Suprapubic skin (tissue), 4 donors: ENCODE measurements at regions not wholly inside any gene's neighbourhood (a gene's known extent, or its start where the extent isn't known, plus 50 kb on each side); places are given as distances from the start of the nearest gene placed in this dataset.

Experiments
- DNase-seq, 2 donors: peaks; one replicate each; pipeline ENCODE4 v3.0.0-alpha.2; 2019; ENCODE audit warnings: low spot score in 2 of 2
- H3K27ac ChIP-seq: fragments of 200-600 bp; sonication (generic); one replicate; pipeline ENCODE4 v1.5.1; 2019
- H3K27me3 ChIP-seq: fragments of 200-600 bp; sonication (generic); one replicate; pipeline ENCODE4 v1.5.1; 2019
- H3K36me3 ChIP-seq: fragments of 200-600 bp; sonication (generic); one replicate; pipeline ENCODE4 v1.5.1; 2019
- H3K4me1 ChIP-seq: fragments of 200-600 bp; sonication (generic); one replicate; pipeline ENCODE4 v1.5.1; 2019
- H3K4me3 ChIP-seq: fragments of 200-600 bp; sonication (generic); one replicate; pipeline ENCODE4 v1.5.1; 2019; ENCODE audit warnings: mild to moderate bottlenecking
- H3K9me3 ChIP-seq: fragments of 200-600 bp; sonication (generic); one replicate; pipeline ENCODE4 v1.5.1; 2019
- EP300 ChIP-seq: sonication (generic); formaldehyde crosslinking; IDR thresholded peaks from one replicate; pipeline ENCODE4 v1.6.1; 2017; ENCODE audit warnings: antibody characterized with exemption
- POLR2A ChIP-seq, 2 donors: fragments of 450-650 bp; IDR thresholded peaks; one replicate each; pipeline ENCODE4 v1.6.1; 2017; ENCODE audit warnings: antibody characterized with exemption in 2 of 2, mild to moderate bottlenecking in 2 of 2, moderate library complexity in 2 of 2
- POLR2AphosphoS5 ChIP-seq, 3 donors: sonication (generic); formaldehyde crosslinking; IDR thresholded peaks; one replicate each; pipeline ENCODE4 v1.6.1; 2017; ENCODE audit warnings: antibody characterized with exemption in 3 of 3
- WGBS: methylation state at CpG from one replicate; pipeline ENCODE4 v1.1.5; 2018; 5-methylcytosine and 5-hydroxymethylcytosine counted together
- TF ChIP-seq, protein P1 (sequence below), 2 donors: fragments of 200-600 bp in 1 of 2; fragments of 450-650 bp in 1 of 2; sonication (generic) in 1 of 2; IDR thresholded peaks; one replicate each; pipeline ENCODE4 v1.5.1; 2016 to 2019; ENCODE audit warnings: antibody characterized with exemption in 2 of 2, mild to moderate bottlenecking in 1 of 2, moderate library complexity in 1 of 2

GRCh38 chr20:22821796-22822195, 213.3 kb upstream of the SSTR4 start:
- H3K4me3 ChIP-seq, result no peak overlapping the region
- H3K4me1 ChIP-seq, result no peaks in the 10 kb centered on the region
- TF ChIP-seq POLR2A (IDR thresholded peaks at IDR 0.05) (no peak), POLR2AphosphoS5 (IDR thresholded peaks at IDR 0.05) (no peak), EP300 (no peak)
- TF ChIP-seq, protein P1, sequence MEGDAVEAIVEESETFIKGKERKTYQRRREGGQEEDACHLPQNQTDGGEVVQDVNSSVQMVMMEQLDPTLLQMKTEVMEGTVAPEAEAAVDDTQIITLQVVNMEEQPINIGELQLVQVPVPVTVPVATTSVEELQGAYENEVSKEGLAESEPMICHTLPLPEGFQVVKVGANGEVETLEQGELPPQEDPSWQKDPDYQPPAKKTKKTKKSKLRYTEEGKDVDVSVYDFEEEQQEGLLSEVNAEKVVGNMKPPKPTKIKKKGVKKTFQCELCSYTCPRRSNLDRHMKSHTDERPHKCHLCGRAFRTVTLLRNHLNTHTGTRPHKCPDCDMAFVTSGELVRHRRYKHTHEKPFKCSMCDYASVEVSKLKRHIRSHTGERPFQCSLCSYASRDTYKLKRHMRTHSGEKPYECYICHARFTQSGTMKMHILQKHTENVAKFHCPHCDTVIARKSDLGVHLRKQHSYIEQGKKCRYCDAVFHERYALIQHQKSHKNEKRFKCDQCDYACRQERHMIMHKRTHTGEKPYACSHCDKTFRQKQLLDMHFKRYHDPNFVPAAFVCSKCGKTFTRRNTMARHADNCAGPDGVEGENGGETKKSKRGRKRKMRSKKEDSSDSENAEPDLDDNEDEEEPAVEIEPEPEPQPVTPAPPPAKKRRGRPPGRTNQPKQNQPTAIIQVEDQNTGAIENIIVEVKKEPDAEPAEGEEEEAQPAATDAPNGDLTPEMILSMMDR (IDR thresholded peaks at IDR 0.05), result no peak
- DNase-seq, result no peak
- no peaks in the 10 kb centered on the region for H3K9me3 ChIP-seq
- 74% methylated on average over 3 of the region's 4 CpGs for WGBS
- H3K27ac ChIP-seq, result no peak overlapping the region
- no peaks in the 10 kb centered on the region for H3K36me3 ChIP-seq
- no peaks in the 10 kb centered on the region for H3K27me3 ChIP-seq

GRCh38 chr20:22823119-22823518, 212.0 kb upstream of the SSTR4 start:
- Histone ChIP-seq H3K27me3 (no peaks in the 10 kb centered on the region), H3K36me3 (no peaks in the 10 kb centered on the region), H3K9me3 (no peaks in the 10 kb centered on the region), H3K4me1 (no peaks in the 10 kb centered on the region), H3K4me3 (no peak overlapping the region), H3K27ac (no peak overlapping the region)
- WGBS, result 93% methylated on average over 6 of the region's 6 CpGs
- no peak for DNase-seq
- TF ChIP-seq POLR2A (IDR thresholded peaks at IDR 0.05), result no peak
- TF ChIP-seq, protein P1 (IDR thresholded peaks at IDR 0.05), result no peak
- no peak for TF ChIP-seq POLR2AphosphoS5 (IDR thresholded peaks at IDR 0.05)
- no peak for TF ChIP-seq EP300

DNA sequence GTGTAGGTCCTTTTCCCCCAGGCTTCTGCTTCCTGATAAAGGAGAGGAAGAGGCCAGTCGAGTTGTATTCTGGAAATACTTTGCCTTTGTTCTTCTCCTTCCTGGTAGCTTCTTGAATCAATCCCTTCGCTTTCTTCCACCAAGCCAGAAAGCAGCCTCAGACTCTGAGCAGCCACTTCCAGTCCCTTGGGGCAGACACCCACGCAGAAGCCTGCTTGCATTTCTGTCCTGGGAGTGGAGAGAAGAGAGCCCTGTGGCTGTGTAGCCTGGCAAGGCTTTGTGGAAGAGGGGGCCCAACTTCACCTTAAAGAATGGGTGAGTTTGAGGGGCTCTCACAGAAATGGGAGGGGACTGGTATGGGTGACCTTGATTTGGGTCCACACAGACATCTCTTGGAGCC, 211.0 kb upstream of the SSTR4 start:
- H3K27me3 ChIP-seq, result no peaks in the 10 kb centered on the region
- 50% methylated on average over 3 of the region's 3 CpGs for WGBS
- H3K27ac ChIP-seq, result no peak overlapping the region
- TF ChIP-seq POLR2AphosphoS5 (IDR thresholded peaks at IDR 0.05) (no peak), EP300 (no peak), POLR2A (IDR thresholded peaks at IDR 0.05) (no peak)
- TF ChIP-seq, protein P1 (IDR thresholded peaks at IDR 0.05), result no peak
- no peaks in the 10 kb centered on the region for H3K4me1 ChIP-seq
- no peaks in the 10 kb centered on the region for H3K36me3 ChIP-seq
- no peak for DNase-seq
- H3K9me3 ChIP-seq, result no peaks in the 10 kb centered on the region
- H3K4me3 ChIP-seq, result no peak overlapping the region

- H3K27ac ChIP-seq, result no peak overlapping the region
- H3K36me3 ChIP-seq, result no peaks in the 10 kb centered on the region
- H3K4me1 ChIP-seq, result no peaks in the 10 kb centered on the region
- no peak for DNase-seq
- TF ChIP-seq, protein P1 (IDR thresholded peaks at IDR 0.05), result no peak
- TF ChIP-seq POLR2A (IDR thresholded peaks at IDR 0.05) (no peak), EP300 (no peak), POLR2AphosphoS5 (IDR thresholded peaks at IDR 0.05) (no peak)
- no peaks in the 10 kb centered on the region for H3K27me3 ChIP-seq
- no peaks in the 10 kb centered on the region for H3K9me3 ChIP-seq
- WGBS, result 86% methylated on average over 3 of the region's 3 CpGs
- H3K4me3 ChIP-seq, result no peak overlapping the region
These were observed 210.0 kb upstream of the SSTR4 start for GRCh38 chr20:22825076-22825475.

DNA sequence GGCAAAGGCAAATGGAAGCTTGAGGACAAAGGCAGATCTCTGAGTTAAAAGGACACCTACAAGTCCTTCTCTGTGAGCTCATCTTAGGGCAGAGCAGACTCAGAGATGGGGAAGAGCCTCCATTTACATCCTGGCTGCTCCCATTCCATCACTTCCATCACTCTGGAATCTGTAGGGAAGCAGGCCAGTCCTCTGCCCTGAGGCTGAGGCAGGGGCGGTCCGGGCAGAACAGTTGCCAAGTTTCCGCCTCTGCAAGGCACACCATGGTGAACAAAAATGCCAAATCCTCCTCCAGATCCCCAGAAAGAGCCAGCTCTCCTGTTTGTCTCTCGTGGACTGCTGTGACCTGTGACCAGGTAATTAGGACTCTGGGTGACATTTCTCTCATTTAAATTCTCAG, 209.6 kb upstream of the SSTR4 start:
- Histone ChIP-seq H3K9me3 (no peaks in the 10 kb centered on the region), H3K27ac (no peak overlapping the region), H3K36me3 (no peaks in the 10 kb centered on the region), H3K4me1 (no peaks in the 10 kb centered on the region), H3K4me3 (no peak overlapping the region), H3K27me3 (no peaks in the 10 kb centered on the region)
- TF ChIP-seq POLR2AphosphoS5 (IDR thresholded peaks at IDR 0.05) (no peak), POLR2A (IDR thresholded peaks at IDR 0.05) (no peak), EP300 (no peak)
- TF ChIP-seq, protein P1 (IDR thresholded peaks at IDR 0.05), result no peak
- 59% methylated on average over 4 of the region's 4 CpGs for WGBS
- DNase-seq, result no peak
